Naive thymus-derived CD4-positive, alpha-beta T cell (primary cell): ENCODE measurements at regions not wholly inside any gene's neighbourhood (a gene's known extent, or its start where the extent isn't known, plus 50 kb on each side); places are given as distances from the start of the nearest gene placed in this dataset.

Experiments
- ATAC-seq: fragments of 150-1000 bp; cut with Tn5 transposase; 2 replicates; pipeline ENCODE4 v1.10.0; 2021; ENCODE audit warnings: mild to moderate bottlenecking, moderate library complexity
- CTCF ChIA-PET: fragments of 350-600 bp; sonication (Branson Sonifier 250); formaldehyde crosslinking; loops from one replicate; lab custom pipeline; 2021; ENCODE audit warnings: antibody characterized with exemption; lab: Charles Lee
- POLR2A ChIA-PET: fragments of 350-600 bp; sonication (Branson Sonifier 250); formaldehyde crosslinking; loops from one replicate; lab custom pipeline; 2021; ENCODE audit warnings: antibody characterized with exemption, inconsistent platforms; lab: Charles Lee
- DNase-seq, 9 donors: peaks; one replicate each; pipeline versions ENCODE4 v3.0.0 to v3.0.0-alpha.2; 2020 to 2022; ENCODE audit warnings: mixed read lengths in 1 of 9
- H3K27ac ChIP-seq: one replicate; pipeline ENCODE4 v1.7.0; 2013; ENCODE audit warnings: mild to moderate bottlenecking, low read depth, low read length, moderate library complexity
- H3K27me3 ChIP-seq, 2 donors: one replicate each; pipeline ENCODE4 v1.7.0; 2013; ENCODE audit warnings: low read length in 2 of 2, mild to moderate bottlenecking in 2 of 2, moderate library complexity in 2 of 2; ENCODE audit not compliant: control insufficient read depth in 2 of 2, insufficient read depth in 2 of 2
- H3K36me3 ChIP-seq, 3 experiments: 1 replicate in 2 of 3; 2 replicates in 1 of 3; pipeline ENCODE4 v1.7.0; 2013; ENCODE audit warnings: low read length in 3 of 3, mild to moderate bottlenecking in 3 of 3, moderate library complexity in 1 of 3; ENCODE audit not compliant: insufficient read depth in 3 of 3, control insufficient read depth in 2 of 3
- H3K4me1 ChIP-seq, 2 donors: one replicate each; pipeline ENCODE4 v1.7.0; 2013; ENCODE audit warnings: low read length in 2 of 2, mild to moderate bottlenecking in 2 of 2, moderate library complexity in 1 of 2; ENCODE audit not compliant: control insufficient read depth in 2 of 2, insufficient read depth in 2 of 2
- H3K4me3 ChIP-seq: 2 replicates; pipeline ENCODE4 v1.7.0; 2013; ENCODE audit warnings: mild to moderate bottlenecking, low read length
- H3K9me3 ChIP-seq, 3 experiments: 1 replicate in 2 of 3; 2 replicates in 1 of 3; pipeline ENCODE4 v1.7.0; 2013; ENCODE audit warnings: low read length in 3 of 3; ENCODE audit not compliant: control insufficient read depth in 2 of 3
- H3K27ac Mint-ChIP-seq, 9 donors: one replicate each; pipeline ENCODE4 v1.8.0; 2020 to 2022; ENCODE audit warnings: mixed read lengths in 9 of 9, mild to moderate bottlenecking in 8 of 9, moderate library complexity in 5 of 9, inconsistent platforms in 2 of 9
- H3K27me3 Mint-ChIP-seq, 5 donors: one replicate each; pipeline ENCODE4 v1.8.0; 2021 to 2022; ENCODE audit warnings: mixed read lengths in 5 of 5, mild to moderate bottlenecking in 1 of 5
- H3K36me3 Mint-ChIP-seq, 5 donors: one replicate each; pipeline ENCODE4 v1.8.0; 2020 to 2022; ENCODE audit warnings: mixed read lengths in 5 of 5, mild to moderate bottlenecking in 3 of 5, inconsistent platforms in 1 of 5
- H3K4me1 Mint-ChIP-seq, 7 donors: one replicate each; pipeline ENCODE4 v1.8.0; 2020 to 2022; ENCODE audit warnings: mixed read lengths in 7 of 7, mild to moderate bottlenecking in 3 of 7, inconsistent platforms in 1 of 7
- H3K4me3 Mint-ChIP-seq, 10 donors: one replicate each; pipeline ENCODE4 v1.8.0; 2020 to 2022; ENCODE audit warnings: mild to moderate bottlenecking in 10 of 10, mixed read lengths in 10 of 10, moderate library complexity in 6 of 10, inconsistent platforms in 2 of 10
- H3K9me3 Mint-ChIP-seq, 11 donors: one replicate each; pipeline ENCODE4 v1.8.0; 2020 to 2022; ENCODE audit warnings: mixed read lengths in 11 of 11, mild to moderate bottlenecking in 4 of 11, inconsistent platforms in 1 of 11, moderate library complexity in 1 of 11
- intact Hi-C, 2 donors: fragments of 100-400 bp; cut with micrococcal nuclease; formaldehyde crosslinking; loops; one replicate each; pipeline ENCODE4 v1.15.1; 2023

GRCh38 chr9:129232839-129233591, 55.0 kb upstream of the IER5L start:
- H3K4me3 ChIP-seq, result no peak overlapping the region
- intact Hi-C loops, result no loop called here
- H3K4me1 ChIP-seq, result peaks cover 30 to 33% of the 10 kb centered on the region in 2 donors
- Mint-ChIP-seq H3K4me3 (peak overlapping the region in 3 of 10 donors; percentile 39 to 71 (median 47)), H3K36me3 (peaks cover 0 to 11% (median 3%) of the 10 kb centered on the region in 5 donors), H3K9me3 (peaks cover 0 to 12% (median 7%) of the 10 kb centered on the region in 11 donors), H3K27me3 (no peaks in the 10 kb centered on the region), H3K4me1 (peaks cover 26 to 54% (median 51%) of the 10 kb centered on the region in 7 donors), H3K27ac (peak overlapping the region in 8 of 9 donors; percentile 25 to 95 (median 80))
- ATAC-seq, result no peak
- peaks cover 0 to 7% (median 7%) of the 10 kb centered on the region in 3 experiments for H3K9me3 ChIP-seq
- H3K27ac ChIP-seq, result no peak overlapping the region
- ChIA-PET POLR2A (interaction anchor here (0.7 to 7.3 kb wide), 4 partner anchors 19 to 58 kb away, joined by 3 to 119 read pairs (median 30); partner anchors contain the start of gene IER5L), CTCF (no interaction called here)
- no peaks in the 10 kb centered on the region for H3K36me3 ChIP-seq
- no peak for DNase-seq
- H3K27me3 ChIP-seq, result no peaks in the 10 kb centered on the region

DNA sequence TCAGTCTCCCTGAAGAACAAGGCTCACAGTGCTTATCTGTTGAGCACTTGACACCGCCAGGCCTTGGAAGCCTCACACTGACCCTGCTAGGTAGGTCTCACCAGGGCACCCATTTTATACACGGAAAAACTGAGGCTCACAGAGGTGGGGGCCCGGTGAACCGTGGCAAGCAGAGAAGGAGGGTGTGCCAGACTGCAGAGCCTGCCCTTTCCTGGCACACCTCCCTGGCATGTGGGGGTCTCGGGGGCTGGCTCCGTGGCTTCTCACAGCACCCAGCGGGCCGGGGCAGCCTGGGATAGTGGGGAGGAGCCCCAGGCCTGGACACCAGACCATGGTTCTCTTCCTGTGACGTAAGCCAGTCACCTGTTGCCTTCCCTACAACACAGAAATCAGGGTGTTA, 53.7 kb upstream of the IER5L start:
- Mint-ChIP-seq H3K4me3 (no peak overlapping the region), H3K36me3 (peaks cover 0 to 11% (median 3%) of the 10 kb centered on the region in 5 donors), H3K27me3 (no peaks in the 10 kb centered on the region), H3K27ac (peak overlapping the region in 5 of 9 donors; percentile 53 to 95 (median 80)), H3K9me3 (peaks cover 0 to 12% (median 7%) of the 10 kb centered on the region in 11 donors), H3K4me1 (peaks cover 21 to 47% (median 45%) of the 10 kb centered on the region in 7 donors)
- no peak overlapping the region for H3K4me3 ChIP-seq
- peaks cover 22 to 25% of the 10 kb centered on the region in 2 donors for H3K4me1 ChIP-seq
- DNase-seq (no peak), ATAC-seq (no peak)
- H3K27ac ChIP-seq, result no peak overlapping the region
- CTCF ChIA-PET, result no interaction called here
- POLR2A ChIA-PET, result interaction anchor here (0.8 to 1.1 kb wide), 2 partner anchors 18 to 54 kb away, joined by 3 to 4 read pairs; partner anchors contain the start of gene IER5L
- H3K36me3 ChIP-seq, result no peaks in the 10 kb centered on the region
- intact Hi-C loops, result no loop called here
- no peaks in the 10 kb centered on the region for H3K27me3 ChIP-seq
- peaks cover 0 to 7% (median 7%) of the 10 kb centered on the region in 3 experiments for H3K9me3 ChIP-seq

- Mint-ChIP-seq H3K9me3 (peaks cover 0 to 12% (median 7%) of the 10 kb centered on the region in 11 donors), H3K4me3 (no peak overlapping the region), H3K36me3 (peaks cover 0 to 11% (median 3%) of the 10 kb centered on the region in 5 donors), H3K27me3 (no peaks in the 10 kb centered on the region), H3K4me1 (peaks cover 21 to 48% (median 44%) of the 10 kb centered on the region in 7 donors), H3K27ac (peak overlapping the region in 5 of 9 donors; percentile 21 to 80 (median 41))
- Histone ChIP-seq H3K9me3 (peaks cover 0 to 7% (median 7%) of the 10 kb centered on the region in 3 experiments), H3K27me3 (no peaks in the 10 kb centered on the region), H3K4me1 (peaks cover 23 to 27% of the 10 kb centered on the region in 2 donors), H3K4me3 (no peak overlapping the region), H3K36me3 (no peaks in the 10 kb centered on the region), H3K27ac (no peak overlapping the region)
- DNase-seq (no peak), ATAC-seq (no peak)
- CTCF ChIA-PET, result no interaction called here
- intact Hi-C loops, result no loop called here
- POLR2A ChIA-PET, result interaction anchor here (0.6 to 1.1 kb wide), 2 partner anchors 11 to 18 kb away, joined by 3 to 4 read pairs; no protein-coding TSS in a partner anchor
Observed at GRCh38 chr9:129231022-129231739, 53.1 kb upstream of the IER5L start.

GRCh38 chr9:129230302-129230701, 52.2 kb upstream of the IER5L start:
- intact Hi-C loops, result no loop called here
- ATAC-seq, result no peak
- peaks cover 19 to 48% (median 44%) of the 10 kb centered on the region in 7 donors for H3K4me1 Mint-ChIP-seq
- Histone ChIP-seq H3K4me1 (peaks cover 26 to 27% of the 10 kb centered on the region in 2 donors), H3K36me3 (no peaks in the 10 kb centered on the region), H3K9me3 (peaks cover 0 to 7% (median 7%) of the 10 kb centered on the region in 3 experiments), H3K4me3 (no peak overlapping the region), H3K27ac (no peak overlapping the region), H3K27me3 (no peaks in the 10 kb centered on the region)
- no peak for DNase-seq
- H3K4me3 Mint-ChIP-seq, result no peak overlapping the region
- peak overlapping the region in 5 of 9 donors; percentile 28 to 67 (median 57) for H3K27ac Mint-ChIP-seq
- H3K36me3 Mint-ChIP-seq, result peaks cover 0 to 11% (median 3%) of the 10 kb centered on the region in 5 donors
- peaks cover 0 to 12% (median 7%) of the 10 kb centered on the region in 11 donors for H3K9me3 Mint-ChIP-seq
- ChIA-PET POLR2A (no interaction called here), CTCF (no interaction called here)
- no peaks in the 10 kb centered on the region for H3K27me3 Mint-ChIP-seq
